ENCODE measurements at regions not wholly inside any gene's neighbourhood (a gene's known extent, or its start where the extent isn't known, plus 50 kb on each side); places are given as distances from the start of the nearest gene placed in this dataset.

- DNase-seq = no peak
These were observed 67.8 kb upstream of the FGGY start for GRCh38 chr1:59229138-59229537.

- DNase-seq = no peak
These were observed 66.3 kb upstream of the FGGY start for GRCh38 chr1:59230622-59231021.

GRCh38 chr1:59232216-59232615 is 64.7 kb upstream of the FGGY start:
- DNase-seq = peak; percentile 61

GRCh38 chr1:59233444-59233843 is 63.5 kb upstream of the FGGY start:
- no peak for DNase-seq

GRCh38 chr1:59236721-59237545 is 60.0 kb upstream of the FGGY start:
- no peak for DNase-seq

GRCh38 chr1:59237900-59238299 is 59.0 kb upstream of the FGGY start:
- DNase-seq = no peak

- no peak for DNase-seq
These were observed 58.5 kb upstream of the FGGY start for GRCh38 chr1:59238333-59238934.

GRCh38 chr1:59238993-59239392 is 57.9 kb upstream of the FGGY start:
- DNase-seq = no peak

GRCh38 chr1:59241909-59242308 is 55.0 kb upstream of the FGGY start:
- DNase-seq = no peak

GRCh38 chr1:59242370-59242769 is 54.5 kb upstream of the FGGY start:
- no peak for DNase-seq

GRCh38 chr1:59243550-59243949 is 53.3 kb upstream of the FGGY start:
- no peak for DNase-seq

- no peak for DNase-seq
These were observed 52.9 kb upstream of the FGGY start for GRCh38 chr1:59243978-59244377.

- DNase-seq = no peak
These were observed 52.0 kb upstream of the FGGY start for GRCh38 chr1:59244891-59245290.
